Mesendoderm (in vitro differentiated cells): ENCODE measurements at regions not wholly inside any gene's neighbourhood (a gene's known extent, or its start where the extent isn't known, plus 50 kb on each side); places are given as distances from the start of the nearest gene placed in this dataset.

Source experiments
- DNase-seq: peaks from one replicate; pipeline ENCODE4 v3.0.0; 2013
- H2AK5ac ChIP-seq: 2 replicates; pipeline ENCODE4 v1.6.1; 2013; ENCODE audit warnings: low read length, inconsistent platforms
- H2BK120ac ChIP-seq: 2 replicates; pipeline ENCODE4 v1.6.1; 2013; ENCODE audit warnings: low read depth, mild to moderate bottlenecking, low read length, moderate library complexity, mixed read lengths
- H2BK15ac ChIP-seq: replicated peaks from 2 replicates; pipeline ENCODE4 v1.6.1; 2013; ENCODE audit warnings: low read depth, mild to moderate bottlenecking, moderate library complexity
- H2BK5ac ChIP-seq: 2 replicates; pipeline ENCODE4 v1.6.1; 2013; ENCODE audit warnings: low read length, inconsistent platforms
- H3K18ac ChIP-seq: 2 replicates; pipeline ENCODE4 v1.6.1; 2013; ENCODE audit warnings: mild to moderate bottlenecking, low read length, mixed read lengths
- H3K23ac ChIP-seq: one replicate; pipeline ENCODE4 v1.6.1; 2013; ENCODE audit warnings: low read length
- H3K27ac ChIP-seq: 2 replicates; pipeline ENCODE4 v1.5.1; 2013; ENCODE audit warnings: low read depth, mild to moderate bottlenecking, inconsistent platforms, low read length, moderate library complexity
- H3K27me3 ChIP-seq: 2 replicates; pipeline ENCODE4 v1.6.1; 2013; ENCODE audit warnings: low read length, control low read depth, mild to moderate bottlenecking, inconsistent platforms; ENCODE audit not compliant: insufficient read depth, poor library complexity
- H3K36me3 ChIP-seq: 2 replicates; pipeline ENCODE4 v1.6.1; 2013; ENCODE audit warnings: low read length, inconsistent platforms; ENCODE audit not compliant: control insufficient read depth, insufficient read depth
- H3K4ac ChIP-seq: one replicate; pipeline ENCODE4 v1.6.1; 2013; ENCODE audit warnings: low read depth, mild to moderate bottlenecking, low read length, moderate library complexity
- H3K4me1 ChIP-seq: 2 replicates; pipeline ENCODE4 v1.6.1; 2013; ENCODE audit warnings: low read depth, low read length, inconsistent platforms; ENCODE audit not compliant: control insufficient read depth
- H3K4me2 ChIP-seq: 2 replicates; pipeline ENCODE4 v1.6.1; 2013; ENCODE audit warnings: low read length
- H3K4me3 ChIP-seq: 2 replicates; pipeline ENCODE4 v1.5.1; 2013; ENCODE audit warnings: mild to moderate bottlenecking, low read length
- H3K56ac ChIP-seq: one replicate; pipeline ENCODE4 v1.6.1; 2013; ENCODE audit warnings: low read length
- H3K79me1 ChIP-seq: 2 replicates; pipeline ENCODE4 v1.6.1; 2013; ENCODE audit warnings: low read length, inconsistent platforms
- H3K79me2 ChIP-seq: 2 replicates; pipeline ENCODE4 v1.6.1; 2013; ENCODE audit warnings: mild to moderate bottlenecking, low read length; ENCODE audit not compliant: control insufficient read depth, insufficient read depth
- H3K9ac ChIP-seq: 2 replicates; pipeline ENCODE4 v1.6.1; 2013; ENCODE audit warnings: low read length, inconsistent platforms
- H4K5ac ChIP-seq: one replicate; pipeline ENCODE4 v1.6.1; 2013; ENCODE audit warnings: low read length
- H4K8ac ChIP-seq: one replicate; pipeline ENCODE4 v1.6.1; 2013; ENCODE audit warnings: low read depth, mild to moderate bottlenecking, control low read depth, low read length, moderate library complexity
- WGBS: extraction: QIAGEN DNeasy Blood & Tissue Kit; methylation state at CpG from one replicate; pipeline ENCODE4 v1.1.7; 2013; ENCODE audit warnings: low lambda C conversion rate, missing lambda C conversion rate; ENCODE audit not compliant: insufficient coverage; ENCODE audit errors: extremely low coverage; 5-methylcytosine and 5-hydroxymethylcytosine counted together

GRCh38 chr4:138899999-138900398 lies 115.6 kb upstream of the NOCT start:
- Histone ChIP-seq H3K4me3 (no peak overlapping the region), H2BK15ac (no peak overlapping the region), H4K8ac (no peak overlapping the region), H3K4me1 (peaks cover 4% of the 10 kb centered on the region), H3K23ac (no peak overlapping the region), H3K27ac (no peak overlapping the region), H3K27me3 (no peaks in the 10 kb centered on the region), H4K5ac (no peak overlapping the region), H2BK5ac (no peak overlapping the region), H3K4ac (no peak overlapping the region), H2BK120ac (no peak overlapping the region), H3K18ac (no peak overlapping the region), H3K9ac (no peak overlapping the region), H3K79me2 (no peaks in the 10 kb centered on the region), H2AK5ac (no peak overlapping the region), H3K36me3 (no peaks in the 10 kb centered on the region), H3K79me1 (no peaks in the 10 kb centered on the region), H3K56ac (peak overlapping the region; percentile 27), H3K4me2 (no peak overlapping the region)
- no peak for DNase-seq
- no CpG with 5 or more reads among the region's 3 CpGs for WGBS

- Histone ChIP-seq H3K56ac (no peak overlapping the region), H2BK120ac (no peak overlapping the region), H3K79me2 (no peaks in the 10 kb centered on the region), H3K23ac (no peak overlapping the region), H3K4me3 (no peak overlapping the region), H2BK5ac (no peak overlapping the region), H3K4ac (no peak overlapping the region), H4K5ac (no peak overlapping the region), H3K27ac (no peak overlapping the region), H3K9ac (no peak overlapping the region), H3K79me1 (no peaks in the 10 kb centered on the region), H3K18ac (no peak overlapping the region), H4K8ac (no peak overlapping the region), H2AK5ac (no peak overlapping the region), H3K4me2 (no peak overlapping the region), H3K4me1 (peaks cover 4% of the 10 kb centered on the region), H2BK15ac (no peak overlapping the region), H3K36me3 (no peaks in the 10 kb centered on the region), H3K27me3 (no peaks in the 10 kb centered on the region)
- no CpG with 5 or more reads among the region's 2 CpGs for WGBS
- DNase-seq: peak; percentile 39
These were observed 117.3 kb upstream of the NOCT start for GRCh38 chr4:138898282-138898681.

DNA sequence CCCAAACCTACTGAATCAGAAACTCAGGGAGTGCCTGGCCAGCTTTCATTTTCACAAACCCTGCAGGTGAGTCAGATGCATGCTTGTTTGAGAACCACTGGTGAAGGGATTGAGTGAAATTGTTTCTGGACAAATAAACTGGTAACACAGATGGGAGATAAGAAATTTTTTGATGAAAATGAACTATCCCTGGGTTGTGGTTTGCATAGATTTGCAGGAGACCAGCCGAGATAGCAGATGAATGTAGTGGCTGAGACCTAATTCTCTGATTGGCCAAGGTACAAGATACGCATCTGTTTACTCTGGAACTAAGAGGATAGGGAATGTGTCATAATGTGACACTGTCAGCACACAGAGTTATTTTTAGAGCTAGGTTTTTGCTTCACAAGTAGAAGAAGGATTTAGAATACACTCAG lies 117.8 kb upstream of the NOCT start:
- no CpG with 5 or more reads among the region's 2 CpGs for WGBS
- Histone ChIP-seq H3K56ac (no peak overlapping the region), H3K79me2 (no peaks in the 10 kb centered on the region), H3K27ac (no peak overlapping the region), H3K4me2 (no peak overlapping the region), H2BK120ac (no peak overlapping the region), H4K8ac (no peak overlapping the region), H3K4ac (no peak overlapping the region), H3K27me3 (no peaks in the 10 kb centered on the region), H3K79me1 (no peaks in the 10 kb centered on the region), H3K9ac (no peak overlapping the region), H3K18ac (no peak overlapping the region), H2BK15ac (no peak overlapping the region), H3K23ac (no peak overlapping the region), H4K5ac (no peak overlapping the region), H3K36me3 (no peaks in the 10 kb centered on the region), H3K4me3 (no peak overlapping the region), H2BK5ac (no peak overlapping the region), H3K4me1 (peaks cover 4% of the 10 kb centered on the region), H2AK5ac (no peak overlapping the region)
- peak; percentile 38 for DNase-seq

DNA sequence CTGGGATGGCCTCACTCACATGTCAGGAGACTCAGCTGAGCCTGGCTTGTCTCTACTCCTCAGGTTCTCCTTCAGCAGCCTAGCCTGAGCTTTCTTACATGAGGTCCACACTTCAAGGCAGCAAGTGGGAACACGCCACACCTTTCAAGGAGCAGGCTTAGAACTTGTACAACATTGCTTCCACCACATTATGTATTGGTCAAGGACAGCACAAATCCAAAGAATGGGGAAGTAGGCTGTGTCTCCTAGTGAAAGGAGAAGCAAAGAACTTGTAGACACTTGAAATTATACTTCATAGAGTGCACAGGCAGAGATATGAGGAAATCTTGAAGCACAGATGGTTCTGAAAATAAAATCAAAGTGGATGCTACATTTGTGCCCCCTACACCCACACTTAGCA lies 120.9 kb upstream of the NOCT start:
- H3K4me1 ChIP-seq: peaks cover 4% of the 10 kb centered on the region
- no peak overlapping the region for H3K56ac ChIP-seq
- no peaks in the 10 kb centered on the region for H3K79me2 ChIP-seq
- no CpG with 5 or more reads among the region's 1 CpG for WGBS
- H3K23ac ChIP-seq: no peak overlapping the region
- no peak overlapping the region for H2BK120ac ChIP-seq
- H2BK5ac ChIP-seq: no peak overlapping the region
- no peak overlapping the region for H3K4me2 ChIP-seq
- H4K5ac ChIP-seq: no peak overlapping the region
- no peak overlapping the region for H2AK5ac ChIP-seq
- no peaks in the 10 kb centered on the region for H3K27me3 ChIP-seq
- no peak overlapping the region for H3K18ac ChIP-seq
- H3K36me3 ChIP-seq: no peaks in the 10 kb centered on the region
- H3K79me1 ChIP-seq: no peaks in the 10 kb centered on the region
- H3K9ac ChIP-seq: no peak overlapping the region
- no peak overlapping the region for H4K8ac ChIP-seq
- no peak overlapping the region for H2BK15ac ChIP-seq
- no peak overlapping the region for H3K4me3 ChIP-seq
- no peak overlapping the region for H3K27ac ChIP-seq
- no peak for DNase-seq
- no peak overlapping the region for H3K4ac ChIP-seq

GRCh38 chr4:138894011-138894410 lies 121.6 kb upstream of the NOCT start:
- H3K4me3 ChIP-seq: no peak overlapping the region
- no peak overlapping the region for H4K8ac ChIP-seq
- no peak overlapping the region for H3K23ac ChIP-seq
- H3K4me1 ChIP-seq: peaks cover 4% of the 10 kb centered on the region
- H2BK15ac ChIP-seq: no peak overlapping the region
- H4K5ac ChIP-seq: no peak overlapping the region
- H2AK5ac ChIP-seq: no peak overlapping the region
- H3K27me3 ChIP-seq: no peaks in the 10 kb centered on the region
- no peaks in the 10 kb centered on the region for H3K79me2 ChIP-seq
- H2BK5ac ChIP-seq: no peak overlapping the region
- no peaks in the 10 kb centered on the region for H3K36me3 ChIP-seq
- no peak overlapping the region for H3K9ac ChIP-seq
- H3K79me1 ChIP-seq: no peaks in the 10 kb centered on the region
- no peak overlapping the region for H2BK120ac ChIP-seq
- no peak overlapping the region for H3K4me2 ChIP-seq
- no peak overlapping the region for H3K27ac ChIP-seq
- H3K4ac ChIP-seq: no peak overlapping the region
- H3K18ac ChIP-seq: no peak overlapping the region
- no peak overlapping the region for H3K56ac ChIP-seq
- no peak for DNase-seq

- Histone ChIP-seq H4K5ac (no peak overlapping the region), H3K4me1 (no peaks in the 10 kb centered on the region), H3K4me3 (no peak overlapping the region), H3K56ac (no peak overlapping the region), H3K4me2 (no peak overlapping the region), H3K79me2 (no peaks in the 10 kb centered on the region), H3K36me3 (no peaks in the 10 kb centered on the region), H3K4ac (no peak overlapping the region), H3K23ac (no peak overlapping the region), H3K9ac (no peak overlapping the region), H3K79me1 (no peaks in the 10 kb centered on the region), H3K18ac (no peak overlapping the region), H3K27me3 (no peaks in the 10 kb centered on the region), H3K27ac (no peak overlapping the region), H2BK15ac (no peak overlapping the region), H4K8ac (no peak overlapping the region), H2BK5ac (no peak overlapping the region), H2AK5ac (no peak overlapping the region), H2BK120ac (no peak overlapping the region)
- WGBS: no CpG with 5 or more reads among the region's 13 CpGs
- no peak for DNase-seq
These were observed 122.8 kb upstream of the NOCT start for GRCh38 chr4:138892483-138893407.
